Panc1 (cell line): ENCODE measurements at regions not wholly inside any gene's neighbourhood (a gene's known extent, or its start where the extent isn't known, plus 50 kb on each side); places are given as distances from the start of the nearest gene placed in this dataset.

Experiments
- ATAC-seq: fragments of 200-7000 bp; cut with Tn5 transposase; 2 replicates; pipeline ENCODE4 v1.9.1; 2020; ENCODE audit warnings: mild to moderate bottlenecking, moderate library complexity
- BruUV-seq: library from RNA; stranded (reverse); fragments of 400-500 nt; replicated peaks from 2 replicates; lab custom pipeline; 2021; lab: Mats Ljungman, UMichigan
- CTCF ChIA-PET: fragments of 300-600 bp; sonication (Branson Sonifier 250); formaldehyde crosslinking; loops from one replicate; lab custom pipeline; 2022; ENCODE audit warnings: antibody characterized with exemption; lab: Charles Lee
- POLR2A ChIA-PET: fragments of 300-600 bp; sonication (Branson Sonifier 250); formaldehyde crosslinking; loops from one replicate; lab custom pipeline; 2022; ENCODE audit warnings: antibody characterized with exemption; lab: Charles Lee
- DNase-seq: peaks from one replicate; pipeline ENCODE4 v3.0.0-alpha.2; 2010; ENCODE audit warnings: low read depth, low spot score
- H3K27ac ChIP-seq: 2 replicates; pipeline ENCODE4 v1.5.1; 2011; ENCODE audit warnings: mild to moderate bottlenecking, low read length, inconsistent platforms
- H3K27me3 ChIP-seq: fragments of 200-500 bp; sonication (Bioruptor generic); 2 replicates; pipeline ENCODE4 v1.6.0; 2014; ENCODE audit warnings: low read length, inconsistent platforms; ENCODE audit not compliant: control insufficient read depth, insufficient read depth
- H3K36me3 ChIP-seq: fragments of 200-500 bp; sonication (Bioruptor generic); 2 replicates; pipeline ENCODE4 v1.5.1; 2014; ENCODE audit warnings: inconsistent platforms, mild to moderate bottlenecking, low read length, moderate library complexity; ENCODE audit not compliant: control insufficient read depth, insufficient read depth
- H3K4me1 ChIP-seq: 2 replicates; pipeline ENCODE4 v1.5.1; 2011; ENCODE audit warnings: inconsistent platforms, mild to moderate bottlenecking, low read length, moderate library complexity; ENCODE audit not compliant: control insufficient read depth, insufficient read depth
- H3K4me3 ChIP-seq, 2 experiments: 2 replicates each; pipeline ENCODE4 v1.5.1; 2011 to 2012; ENCODE audit warnings: low read depth in 2 of 2, low read length in 2 of 2, mild to moderate bottlenecking in 2 of 2, inconsistent platforms in 1 of 2, moderate library complexity in 1 of 2
- H3K9me3 ChIP-seq: fragments of 200-500 bp; sonication (Bioruptor generic); 2 replicates; pipeline ENCODE4 v1.5.1; 2014; ENCODE audit warnings: low read depth, mild to moderate bottlenecking, inconsistent platforms, low read length, moderate library complexity; ENCODE audit not compliant: control insufficient read depth, insufficient read depth
- CTCF ChIP-seq: fragments of 450-650 bp; IDR thresholded peaks from 2 replicates; pipeline ENCODE4 v1.5.1; 2017; ENCODE audit warnings: mild to moderate bottlenecking
- POLR2AphosphoS5 ChIP-seq: IDR thresholded peaks from 2 replicates; pipeline ENCODE4 v1.6.1; 2012; ENCODE audit warnings: mild to moderate bottlenecking, low read depth, low read length, moderate library complexity
- REST ChIP-seq, 2 experiments: IDR thresholded peaks; 2 replicates each; pipeline ENCODE4 v1.6.1; 2011 to 2012; ENCODE audit warnings: low read depth in 2 of 2, control low read depth in 1 of 2, low read length in 1 of 2, mild to moderate bottlenecking in 1 of 2, moderate library complexity in 1 of 2; ENCODE audit not compliant: insufficient read depth in 1 of 2
- SIN3A ChIP-seq: IDR thresholded peaks from 2 replicates; pipeline ENCODE4 v1.6.1; 2012; ENCODE audit warnings: low read depth, mild to moderate bottlenecking, low read length, moderate library complexity, borderline replicate concordance; ENCODE audit not compliant: insufficient read depth
- TCF7L2 ChIP-seq: IDR thresholded peaks from 2 replicates; pipeline ENCODE4 v1.6.1; 2011; ENCODE audit warnings: mild to moderate bottlenecking, low read depth, low read length, inconsistent platforms
- in situ Hi-C: cut with HindIII; loops from 2 replicates; pipeline ENCODE4 v1.10.0; 2016; ENCODE audit warnings: low sequenced_read_pairs, low pct_unique_long_range_greater_than_20kb
- intact Hi-C: fragments of 100-400 bp; cut with micrococcal nuclease; formaldehyde crosslinking; loops from one replicate; pipeline ENCODE4 v1.10.0; 2022; ENCODE audit not compliant: unreplicated experiment

DNA sequence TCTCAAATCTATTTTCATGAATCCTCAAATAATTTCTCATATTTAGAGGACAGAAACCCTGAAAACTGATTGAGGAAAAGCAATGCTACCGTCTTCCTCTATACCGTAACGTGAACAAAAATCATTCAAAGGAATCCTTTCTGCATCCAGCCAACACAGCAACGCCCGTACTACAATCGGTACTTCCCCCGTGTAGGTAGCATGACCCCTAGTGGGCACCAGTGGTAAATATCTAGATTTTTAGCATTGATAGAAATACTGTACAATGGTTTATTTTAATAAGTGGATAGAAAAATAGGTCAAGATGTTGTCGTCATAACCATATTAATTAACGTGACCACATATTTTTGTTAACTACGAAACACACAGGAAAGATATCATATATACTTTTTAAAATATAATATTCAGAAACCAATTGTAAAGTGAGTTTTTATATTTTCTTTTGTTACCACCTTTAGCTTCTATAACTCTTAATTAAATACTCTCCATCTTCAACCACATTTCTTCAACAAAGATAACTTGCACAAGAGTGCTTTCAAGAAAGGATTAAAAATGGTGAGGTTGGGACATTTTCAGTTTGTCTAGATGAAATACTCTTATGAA, 194.1 kb downstream of the SS18 start:
- intact Hi-C loops = loop anchor here (10.0 kb wide), 3 partner anchors 61 to 1021 kb away; no protein-coding TSS in a partner anchor
- Histone ChIP-seq H3K9me3 (no peaks in the 10 kb centered on the region), H3K27me3 (peaks cover 2% of the 10 kb centered on the region; the same call in 1 of the 2 replicates), H3K27ac (no peak overlapping the region), H3K36me3 (no peaks in the 10 kb centered on the region), H3K4me1 (no peaks in the 10 kb centered on the region), H3K4me3 (no peak overlapping the region)
- DNase-seq = peak; percentile 8
- in situ Hi-C loops = no loop called here
- peak; percentile 87 for TF ChIP-seq CTCF
- no peak for TF ChIP-seq TCF7L2
- CTCF ChIA-PET = no interaction called here
- POLR2A ChIA-PET = no interaction called here
- BruUV-seq = no TSS peak
- peak; percentile 73; the same call in 1 of the 2 replicates for ATAC-seq

GRCh38 chr18:25895518-25895917, 194.9 kb downstream of the SS18 start:
- no peak for DNase-seq
- BruUV-seq = no TSS peak
- POLR2A ChIA-PET = no interaction called here
- ATAC-seq = no peak
- H3K27ac ChIP-seq = no peak overlapping the region
- CTCF ChIA-PET = interaction anchor here (0.5 to 0.6 kb wide), 2 partner anchors 63 to 1399 kb away, joined by 3 read pairs; no protein-coding TSS in a partner anchor
- H3K9me3 ChIP-seq = no peaks in the 10 kb centered on the region
- in situ Hi-C loops (no loop called here), intact Hi-C loops (loop anchor here (10.0 kb wide), 3 partner anchors 61 to 1021 kb away; no protein-coding TSS in a partner anchor)
- no peaks in the 10 kb centered on the region for H3K4me1 ChIP-seq
- TF ChIP-seq SIN3A = no peak
- TF ChIP-seq CTCF = no peak
- no peak for TF ChIP-seq POLR2AphosphoS5
- TF ChIP-seq REST (IDR thresholded peaks at IDR 0.05; ENCODE audit: insufficient read depth in 1 of 2, low read depth in 2 of 2, low read length in 1 of 2) = no peak
- TF ChIP-seq TCF7L2 = no peak
- no peaks in the 10 kb centered on the region for H3K36me3 ChIP-seq
- peaks cover 2% of the 10 kb centered on the region; the same call in 1 of the 2 replicates for H3K27me3 ChIP-seq
- no peak overlapping the region for H3K4me3 ChIP-seq
